Thymus (tissue), 11 donors: ENCODE measurements at regions not wholly inside any gene's neighbourhood (a gene's known extent, or its start where the extent isn't known, plus 50 kb on each side); places are given as distances from the start of the nearest gene placed in this dataset.

Experiments
- DNase-seq, 9 donors: peaks; one replicate each; pipeline ENCODE4 v3.0.0-alpha.2; 2013; ENCODE audit warnings: low spot score in 9 of 9, low read depth in 6 of 9, missing footprints in 1 of 9
- H3K27ac ChIP-seq, 2 donors: one replicate each; pipeline ENCODE4 v1.5.1; 2013; ENCODE audit warnings: control low read depth in 1 of 2, low read depth in 1 of 2, low read length in 1 of 2, mild to moderate bottlenecking in 1 of 2, moderate library complexity in 1 of 2
- H3K27me3 ChIP-seq, 2 donors: one replicate each; pipeline ENCODE4 v1.5.1; 2013; ENCODE audit warnings: low read length in 1 of 2; ENCODE audit not compliant: control insufficient read depth in 2 of 2, insufficient read depth in 1 of 2
- H3K36me3 ChIP-seq, 2 donors: one replicate each; pipeline ENCODE4 v1.5.1; 2013; ENCODE audit warnings: low read length in 1 of 2, mild to moderate bottlenecking in 1 of 2, moderate library complexity in 1 of 2; ENCODE audit not compliant: control insufficient read depth in 2 of 2, insufficient read depth in 2 of 2
- H3K4me1 ChIP-seq, 2 donors: one replicate each; pipeline ENCODE4 v1.5.1; 2013; ENCODE audit warnings: low read length in 2 of 2; ENCODE audit not compliant: control insufficient read depth in 2 of 2, insufficient read depth in 2 of 2
- H3K4me3 ChIP-seq, 2 donors: one replicate each; pipeline ENCODE4 v1.5.1; 2013; ENCODE audit warnings: low read length in 2 of 2, control low read depth in 1 of 2, mild to moderate bottlenecking in 1 of 2
- H3K9me3 ChIP-seq, 2 donors: one replicate each; pipeline ENCODE4 v1.5.1; 2013; ENCODE audit warnings: low read length in 1 of 2, mild to moderate bottlenecking in 1 of 2; ENCODE audit not compliant: control insufficient read depth in 2 of 2, insufficient read depth in 1 of 2
- WGBS: extraction: QIAGEN DNeasy Blood & Tissue Kit; methylation state at CpG from one replicate; pipeline ENCODE4 v1.1.7; 2013; 5-methylcytosine and 5-hydroxymethylcytosine counted together
- donor health status: healthy.

DNA sequence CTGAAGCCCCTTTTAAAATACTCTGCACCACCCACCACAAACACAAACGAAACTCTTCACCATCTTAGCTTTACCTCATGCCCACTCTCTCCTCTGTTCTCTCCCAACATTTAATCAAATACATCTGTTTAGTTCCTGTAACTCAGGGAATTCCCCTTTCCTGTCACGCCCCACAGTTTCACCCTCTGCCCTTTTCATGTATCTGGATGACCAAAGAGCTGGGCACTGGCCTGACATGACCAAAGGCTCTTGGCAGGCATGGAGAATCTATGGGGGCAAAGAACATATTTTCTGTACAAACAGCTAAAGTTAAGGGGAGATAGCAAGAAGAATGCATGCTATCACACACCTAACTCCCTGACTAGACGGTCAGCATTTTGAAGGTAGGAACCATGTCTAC is 270.0 kb downstream of the TBL1XR1 start:
- 31% methylated on average over 3 of the region's 3 CpGs for WGBS
- Histone ChIP-seq H3K27me3 (no peaks in the 10 kb centered on the region), H3K9me3 (no peaks in the 10 kb centered on the region), H3K36me3 (no peaks in the 10 kb centered on the region), H3K4me1 (no peaks in the 10 kb centered on the region), H3K4me3 (no peak overlapping the region), H3K27ac (no peak overlapping the region)
- DNase-seq, result no peak

DNA sequence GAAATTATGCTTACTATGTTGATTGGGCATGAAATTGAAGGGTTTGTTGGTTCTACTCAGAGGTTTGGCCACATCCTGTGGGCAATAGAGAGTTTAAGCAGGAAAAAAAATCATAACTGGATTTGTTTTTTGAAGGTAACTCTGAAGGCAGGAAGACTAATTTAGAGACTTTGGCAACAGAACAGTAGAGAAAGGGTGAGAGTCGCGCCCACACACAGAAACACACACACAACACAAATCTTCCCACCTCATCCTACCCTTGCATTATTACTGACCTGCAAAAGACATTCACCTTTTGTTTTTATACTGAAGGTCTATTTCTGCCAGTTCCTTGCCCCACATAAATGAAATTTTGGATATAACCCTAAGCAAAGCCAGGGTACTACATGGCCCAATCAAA is 270.6 kb downstream of the TBL1XR1 start:
- no peaks in the 10 kb centered on the region for H3K27me3 ChIP-seq
- over 99% methylated on average over 2 of the region's 2 CpGs for WGBS
- DNase-seq, result no peak
- no peak overlapping the region for H3K27ac ChIP-seq
- H3K4me1 ChIP-seq, result no peaks in the 10 kb centered on the region
- no peak overlapping the region for H3K4me3 ChIP-seq
- H3K36me3 ChIP-seq, result no peaks in the 10 kb centered on the region
- H3K9me3 ChIP-seq, result no peaks in the 10 kb centered on the region

GRCh38 chr3:176926034-176926433 is 271.2 kb downstream of the TBL1XR1 start:
- no peaks in the 10 kb centered on the region for H3K9me3 ChIP-seq
- 96% methylated on average over 3 of the region's 3 CpGs for WGBS
- no peak for DNase-seq
- no peak overlapping the region for H3K4me3 ChIP-seq
- no peaks in the 10 kb centered on the region for H3K27me3 ChIP-seq
- no peaks in the 10 kb centered on the region for H3K36me3 ChIP-seq
- no peaks in the 10 kb centered on the region for H3K4me1 ChIP-seq
- no peak overlapping the region for H3K27ac ChIP-seq

DNA sequence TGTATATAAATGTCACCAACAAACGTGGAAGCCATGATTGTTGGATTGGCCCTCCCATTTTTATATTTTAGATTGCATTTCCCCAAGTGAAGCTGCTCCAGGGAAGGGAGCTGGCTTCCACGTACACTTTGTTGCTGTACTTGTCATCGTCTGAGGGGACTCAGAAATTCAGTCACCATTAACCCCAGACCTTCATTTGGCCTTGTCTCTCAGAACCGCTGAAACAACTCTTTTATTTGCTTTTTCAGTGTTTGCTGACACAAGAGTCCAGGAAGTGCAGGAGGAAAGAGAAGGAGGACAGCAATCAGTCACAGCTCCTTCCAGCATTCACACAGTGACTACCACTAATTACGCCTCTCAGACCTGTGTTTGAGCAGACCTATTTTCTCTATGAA is 276.5 kb downstream of the TBL1XR1 start:
- Histone ChIP-seq H3K4me3 (no peak overlapping the region), H3K27me3 (no peaks in the 10 kb centered on the region), H3K9me3 (no peaks in the 10 kb centered on the region), H3K36me3 (no peaks in the 10 kb centered on the region), H3K4me1 (no peaks in the 10 kb centered on the region), H3K27ac (no peak overlapping the region)
- WGBS, result 93% methylated on average over 5 of the region's 5 CpGs
- DNase-seq, result no peak

DNA sequence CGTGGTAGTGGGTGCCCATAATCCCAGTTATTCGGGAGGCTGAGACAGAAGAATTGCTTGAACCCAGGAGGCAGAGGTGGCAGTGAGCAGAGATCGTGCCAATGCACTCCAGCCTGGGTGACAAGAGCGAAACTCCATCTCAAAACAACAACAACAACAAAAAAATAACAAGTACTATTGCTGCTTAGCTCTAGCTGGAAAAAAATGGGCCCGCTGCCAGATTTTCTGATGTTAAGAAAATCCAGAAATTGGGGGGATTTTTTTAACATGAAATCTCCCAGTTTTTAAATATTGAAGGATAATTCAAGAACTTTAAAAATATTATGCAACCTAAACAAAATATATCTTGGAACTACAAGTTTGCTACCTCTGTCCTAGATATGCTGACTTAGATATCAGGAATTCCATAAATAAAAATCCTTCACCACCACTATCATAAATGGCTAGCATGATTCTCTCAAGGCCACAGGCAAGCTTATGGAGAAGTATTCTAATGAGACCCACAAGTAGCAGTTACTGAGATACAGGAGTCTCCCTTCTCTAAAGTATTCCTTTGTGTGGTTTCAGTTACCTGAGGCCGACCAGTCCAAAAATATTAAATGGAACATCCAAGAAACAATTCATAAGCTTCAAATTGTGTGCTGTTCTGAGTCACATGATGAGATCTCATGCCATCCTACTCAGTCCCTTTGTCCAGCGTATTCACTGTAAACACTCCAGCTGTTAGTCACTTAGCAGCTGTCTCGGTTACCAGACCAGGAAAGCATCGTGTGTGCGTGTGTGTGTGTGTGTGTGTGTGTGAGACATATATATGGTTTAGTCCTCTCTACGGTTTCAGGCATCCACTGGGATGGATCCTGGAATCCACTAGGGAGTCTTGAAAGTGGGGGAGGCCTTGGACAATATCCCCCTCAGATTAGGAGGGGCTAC is 277.2 kb downstream of the TBL1XR1 start:
- no peak for DNase-seq
- H3K4me1 ChIP-seq, result no peaks in the 10 kb centered on the region
- WGBS, result 88% methylated on average over 11 of the region's 11 CpGs
- no peaks in the 10 kb centered on the region for H3K27me3 ChIP-seq
- no peaks in the 10 kb centered on the region for H3K36me3 ChIP-seq
- H3K4me3 ChIP-seq, result no peak overlapping the region
- no peaks in the 10 kb centered on the region for H3K9me3 ChIP-seq
- no peak overlapping the region for H3K27ac ChIP-seq

DNA sequence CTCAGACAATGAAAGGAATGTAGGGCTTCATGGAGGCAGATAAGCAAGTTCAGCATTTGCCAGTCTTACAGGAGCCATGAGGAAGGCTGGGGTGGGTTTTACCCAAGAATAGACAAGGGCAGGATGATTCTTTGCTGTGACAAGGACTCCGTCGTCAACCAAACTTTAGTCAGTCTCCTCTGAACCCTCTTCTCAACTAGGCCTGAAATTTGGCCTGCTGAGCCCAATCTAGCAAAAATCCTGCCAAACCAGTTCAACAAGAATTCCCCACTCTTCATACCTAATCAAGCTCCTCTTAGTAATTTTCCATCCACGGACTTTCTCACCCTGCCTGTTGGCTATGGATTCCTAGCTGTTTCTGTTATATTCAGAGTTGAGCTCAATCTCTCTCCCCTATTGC is 280.5 kb downstream of the TBL1XR1 start:
- Histone ChIP-seq H3K9me3 (no peaks in the 10 kb centered on the region), H3K27me3 (no peaks in the 10 kb centered on the region), H3K4me3 (no peak overlapping the region), H3K27ac (peak overlapping the region in 1 of 2 donors; percentile 52), H3K4me1 (no peaks in the 10 kb centered on the region), H3K36me3 (no peaks in the 10 kb centered on the region)
- DNase-seq, result peak in 1 of 9 donors; percentile 16
- WGBS, result 94% methylated on average over 3 of the region's 3 CpGs

GRCh38 chr3:176914764-176915163 is 282.5 kb downstream of the TBL1XR1 start:
- Histone ChIP-seq H3K4me3 (no peak overlapping the region), H3K27me3 (no peaks in the 10 kb centered on the region), H3K27ac (no peak overlapping the region), H3K4me1 (no peaks in the 10 kb centered on the region), H3K9me3 (no peaks in the 10 kb centered on the region), H3K36me3 (no peaks in the 10 kb centered on the region)
- DNase-seq, result no peak
- 97% methylated on average over 1 of the region's 1 CpG for WGBS

DNA sequence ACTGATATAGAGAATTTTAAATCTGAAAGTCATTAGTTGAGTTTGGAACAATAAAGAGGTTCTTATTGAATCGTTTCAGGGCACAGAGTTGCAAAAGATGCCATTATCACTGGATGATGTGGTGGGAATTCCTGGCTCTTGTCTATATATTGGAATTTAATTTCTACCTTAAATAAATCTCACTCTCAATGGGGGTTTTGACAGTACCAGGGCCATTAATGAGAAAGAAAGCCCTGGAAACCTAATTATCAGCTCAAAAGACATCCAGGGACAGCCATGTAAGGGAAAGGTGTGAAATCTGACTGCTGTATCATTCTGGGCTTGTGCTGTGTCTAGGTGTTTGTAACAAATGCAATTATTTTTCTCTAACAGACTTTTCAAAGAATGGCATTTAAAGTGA is 285.7 kb downstream of the TBL1XR1 start:
- no peaks in the 10 kb centered on the region for H3K27me3 ChIP-seq
- DNase-seq, result no peak
- H3K9me3 ChIP-seq, result no peaks in the 10 kb centered on the region
- no peaks in the 10 kb centered on the region for H3K4me1 ChIP-seq
- no peaks in the 10 kb centered on the region for H3K36me3 ChIP-seq
- H3K27ac ChIP-seq, result no peak overlapping the region
- WGBS, result 92% methylated on average over 1 of the region's 1 CpG
- no peak overlapping the region for H3K4me3 ChIP-seq

DNA sequence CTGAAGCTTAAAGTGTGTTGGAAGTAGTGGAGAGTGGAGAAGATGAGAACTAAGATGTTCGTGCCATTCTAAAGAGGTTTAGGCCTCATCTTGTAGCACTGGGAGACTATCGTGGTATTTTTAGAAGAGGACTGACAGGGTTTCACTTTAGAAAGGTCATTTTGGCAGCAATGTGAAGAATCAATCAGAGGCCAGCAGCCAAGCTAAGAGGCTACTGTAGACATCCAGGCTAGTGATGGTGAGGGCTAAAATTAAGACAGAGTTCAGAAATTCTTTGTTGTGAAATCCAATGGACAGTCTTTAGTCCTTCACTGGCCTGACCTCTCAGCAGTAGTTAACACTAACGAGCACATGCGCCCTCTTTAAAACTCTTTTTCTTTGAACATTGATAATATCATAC is 288.2 kb downstream of the TBL1XR1 start:
- H3K4me1 ChIP-seq, result no peaks in the 10 kb centered on the region
- no peak for DNase-seq
- no peaks in the 10 kb centered on the region for H3K27me3 ChIP-seq
- H3K4me3 ChIP-seq, result no peak overlapping the region
- H3K36me3 ChIP-seq, result no peaks in the 10 kb centered on the region
- H3K9me3 ChIP-seq, result no peaks in the 10 kb centered on the region
- WGBS, result 98% methylated on average over 4 of the region's 4 CpGs
- H3K27ac ChIP-seq, result no peak overlapping the region
